ENCODE measurements at regions not wholly inside any gene's neighbourhood (a gene's known extent, or its start where the extent isn't known, plus 50 kb on each side); places are given as distances from the start of the nearest gene placed in this dataset.
"Not testable (repeated sequence)": the region's sequence is repeated elsewhere in the genome, so short reads cannot be mapped to it uniquely, and the experiment has no call there.

DNA sequence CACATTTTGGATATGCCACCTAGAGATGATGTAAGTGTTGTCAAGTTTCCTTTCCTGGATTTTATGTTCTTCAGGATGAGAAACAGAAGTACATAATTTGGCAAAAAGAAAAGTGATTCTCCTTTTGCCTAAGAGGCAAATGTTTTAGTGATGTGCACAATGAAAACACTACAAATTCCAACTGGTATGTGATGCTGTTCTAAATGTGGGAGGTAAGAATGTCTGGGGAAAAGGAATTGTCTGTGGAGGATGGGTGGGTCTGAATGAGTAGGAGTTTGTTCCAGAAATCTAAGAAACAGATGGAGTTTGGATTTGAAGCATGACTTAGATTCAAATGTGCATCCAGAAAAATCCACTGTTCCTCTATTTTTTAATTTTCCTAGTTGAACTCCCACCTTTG lies 473.6 kb upstream of the SPRY2 start:
- H3K27ac ChIP-seq: no peak overlapping the region
- peaks cover 0 to 9% (median 0%) of the 10 kb centered on the region in 3 donors for H3K9me3 ChIP-seq
- no peaks in the 10 kb centered on the region for H3K36me3 ChIP-seq
- H3K4me3 ChIP-seq: no peak overlapping the region
- TF ChIP-seq, protein P1, sequence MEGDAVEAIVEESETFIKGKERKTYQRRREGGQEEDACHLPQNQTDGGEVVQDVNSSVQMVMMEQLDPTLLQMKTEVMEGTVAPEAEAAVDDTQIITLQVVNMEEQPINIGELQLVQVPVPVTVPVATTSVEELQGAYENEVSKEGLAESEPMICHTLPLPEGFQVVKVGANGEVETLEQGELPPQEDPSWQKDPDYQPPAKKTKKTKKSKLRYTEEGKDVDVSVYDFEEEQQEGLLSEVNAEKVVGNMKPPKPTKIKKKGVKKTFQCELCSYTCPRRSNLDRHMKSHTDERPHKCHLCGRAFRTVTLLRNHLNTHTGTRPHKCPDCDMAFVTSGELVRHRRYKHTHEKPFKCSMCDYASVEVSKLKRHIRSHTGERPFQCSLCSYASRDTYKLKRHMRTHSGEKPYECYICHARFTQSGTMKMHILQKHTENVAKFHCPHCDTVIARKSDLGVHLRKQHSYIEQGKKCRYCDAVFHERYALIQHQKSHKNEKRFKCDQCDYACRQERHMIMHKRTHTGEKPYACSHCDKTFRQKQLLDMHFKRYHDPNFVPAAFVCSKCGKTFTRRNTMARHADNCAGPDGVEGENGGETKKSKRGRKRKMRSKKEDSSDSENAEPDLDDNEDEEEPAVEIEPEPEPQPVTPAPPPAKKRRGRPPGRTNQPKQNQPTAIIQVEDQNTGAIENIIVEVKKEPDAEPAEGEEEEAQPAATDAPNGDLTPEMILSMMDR (IDR thresholded peaks at IDR 0.05): no peak
- TF ChIP-seq POLR2AphosphoS5 (IDR thresholded peaks at IDR 0.05) (no peak), POLR2A (IDR thresholded peaks at IDR 0.05) (no peak), EP300 (IDR thresholded peaks at IDR 0.05) (no peak)
- peak; percentile 70 for ATAC-seq
- H3K27me3 ChIP-seq: no peaks in the 10 kb centered on the region
- H3K4me1 ChIP-seq: no peaks in the 10 kb centered on the region

DNA sequence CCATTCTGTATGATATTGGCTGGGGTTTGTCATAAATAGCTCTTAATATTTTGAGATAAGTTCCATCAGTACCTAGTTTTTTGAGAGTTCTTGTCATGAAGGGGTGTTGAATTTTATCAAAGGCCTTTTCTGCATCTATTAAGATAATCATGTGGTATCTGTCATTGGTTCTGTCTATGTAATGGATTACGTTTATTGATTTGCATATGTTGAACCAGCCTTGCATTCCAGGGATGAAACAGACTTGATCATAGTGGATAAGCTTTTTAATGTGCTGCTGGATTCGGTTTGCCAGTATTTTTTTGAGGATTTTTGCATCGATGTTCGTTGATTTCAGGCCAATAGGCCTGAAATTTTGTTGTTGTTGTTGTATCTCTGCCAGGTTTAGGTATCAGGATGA lies 469.4 kb upstream of the SPRY2 start:
- WGBS, 2 donors (ENCODE audit: low coverage in 1 of 2): 87 to 91% methylated on average over 4 of the region's 4 CpGs
- not testable (repeated sequence) for ATAC-seq

DNA sequence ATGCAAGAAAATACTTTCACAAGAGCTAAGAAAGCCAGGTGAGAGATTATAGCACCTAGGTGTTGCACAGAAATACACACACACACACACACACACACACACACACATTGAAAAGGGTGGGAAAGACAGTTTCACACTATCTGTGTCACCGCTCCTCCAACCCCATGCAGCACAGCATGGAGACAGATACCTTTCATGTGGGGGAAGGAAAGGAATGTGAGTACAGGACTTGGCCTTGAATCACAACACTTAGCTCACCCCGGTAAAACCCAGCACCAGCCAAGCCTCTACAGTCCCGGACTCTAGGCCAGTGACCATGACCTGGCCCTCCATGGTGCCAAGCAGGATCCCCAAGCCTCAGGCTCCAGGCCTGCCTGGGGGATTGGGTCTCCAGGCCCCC lies 462.0 kb upstream of the SPRY2 start:
- no peak for ATAC-seq
- WGBS, 2 donors (ENCODE audit: low coverage in 1 of 2): 100% methylated on average over 1 of the region's 3 CpGs

More for the DNA sequence above, 469.4 kb upstream of the SPRY2 start:
- H3K9me3 ChIP-seq, H3K4me1 ChIP-seq, H3K4me3 ChIP-seq, H3K27me3 ChIP-seq, H3K27ac ChIP-seq, H3K36me3 ChIP-seq: not testable (repeated sequence)

DNA sequence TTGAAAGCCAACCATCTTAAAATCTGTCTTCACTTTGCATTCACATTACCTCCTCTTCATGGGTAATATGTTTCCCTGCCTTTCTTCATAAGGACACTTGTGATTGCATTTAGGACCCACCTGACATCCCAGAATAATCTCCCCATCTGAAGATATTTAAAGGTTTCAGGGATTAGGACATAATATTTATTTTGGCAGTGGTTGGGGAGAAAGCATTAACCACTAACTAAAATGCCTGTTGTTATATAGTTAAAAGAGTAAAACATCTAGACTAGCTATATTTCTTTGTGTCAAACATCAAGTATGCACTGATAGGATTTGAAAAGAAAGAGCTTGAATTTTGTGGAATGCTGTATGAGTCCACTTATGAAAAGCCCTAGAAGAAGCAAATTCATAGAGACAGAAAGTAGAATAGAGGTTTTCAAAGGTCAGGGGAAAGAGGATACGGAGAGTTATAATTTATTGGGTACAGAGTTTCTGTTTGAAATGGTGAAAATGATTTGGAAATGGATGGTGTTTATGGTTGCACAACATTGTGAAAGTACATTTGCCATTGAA lies 457.7 kb upstream of the SPRY2 start:
- Histone ChIP-seq H3K27me3 (no peaks in the 10 kb centered on the region), H3K36me3 (no peaks in the 10 kb centered on the region), H3K4me3 (no peak overlapping the region), H3K9me3 (no peaks in the 10 kb centered on the region), H3K27ac (no peak overlapping the region), H3K4me1 (no peaks in the 10 kb centered on the region)
- ATAC-seq: no peak
- 53 to 67% methylated on average over 1 of the region's 1 CpG for WGBS, 2 donors (ENCODE audit: low coverage in 1 of 2)
- no peak for TF ChIP-seq POLR2AphosphoS5 (IDR thresholded peaks at IDR 0.05)
- TF ChIP-seq EP300 (IDR thresholded peaks at IDR 0.05): no peak
- TF ChIP-seq, protein P1 (IDR thresholded peaks at IDR 0.05): no peak
- no peak for TF ChIP-seq POLR2A (IDR thresholded peaks at IDR 0.05)

More for the DNA sequence above, 462.0 kb upstream of the SPRY2 start:
- Histone ChIP-seq H3K27me3 (no peaks in the 10 kb centered on the region), H3K27ac (no peak overlapping the region), H3K4me1 (no peaks in the 10 kb centered on the region), H3K36me3 (no peaks in the 10 kb centered on the region), H3K4me3 (no peak overlapping the region), H3K9me3 (no peaks in the 10 kb centered on the region)
- TF ChIP-seq POLR2A (IDR thresholded peaks at IDR 0.05): no peak
- no peak for TF ChIP-seq EP300 (IDR thresholded peaks at IDR 0.05)
- TF ChIP-seq, protein P1 (IDR thresholded peaks at IDR 0.05): no peak
- TF ChIP-seq POLR2AphosphoS5 (IDR thresholded peaks at IDR 0.05): no peak

DNA sequence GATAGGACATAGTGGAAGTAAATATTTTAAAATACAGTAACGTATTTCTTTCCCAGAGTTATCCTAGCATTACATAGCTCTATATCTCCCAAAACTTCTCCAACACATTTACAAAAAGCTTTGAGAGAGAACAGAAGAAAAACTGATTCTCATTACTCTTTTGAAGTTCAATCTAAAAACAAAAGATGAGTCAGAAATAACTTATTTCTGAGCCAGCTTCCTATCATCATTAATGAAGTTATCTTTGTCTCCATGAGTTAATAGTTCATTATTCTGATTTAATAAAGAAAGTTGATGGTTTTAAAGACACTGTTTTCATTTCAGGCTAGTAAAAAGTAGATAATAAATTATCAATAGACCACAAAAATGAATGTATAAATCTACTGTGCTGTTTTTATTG lies 446.7 kb upstream of the SPRY2 start:
- no peak for ATAC-seq
- Histone ChIP-seq H3K9me3 (no peaks in the 10 kb centered on the region), H3K4me1 (no peaks in the 10 kb centered on the region), H3K36me3 (no peaks in the 10 kb centered on the region), H3K27ac (no peak overlapping the region), H3K4me3 (no peak overlapping the region), H3K27me3 (no peaks in the 10 kb centered on the region)
- TF ChIP-seq POLR2A (IDR thresholded peaks at IDR 0.05) (no peak), EP300 (IDR thresholded peaks at IDR 0.05) (no peak), POLR2AphosphoS5 (IDR thresholded peaks at IDR 0.05) (no peak)
- TF ChIP-seq, protein P1 (IDR thresholded peaks at IDR 0.05): no peak
- WGBS, 2 donors (ENCODE audit: low coverage in 1 of 2): 36 to 41% methylated on average over 1 of the region's 1 CpG

Data from gastroesophageal sphincter (tissue), 4 donors.